K562 (cell line): ENCODE measurements at regions not wholly inside any gene's neighbourhood (a gene's known extent, or its start where the extent isn't known, plus 50 kb on each side); places are given as distances from the start of the nearest gene placed in this dataset.

ENCODE experiments used
- ATAC-seq: fragments of 200-7000 bp; cut with Tn5 transposase; 3 replicates; pipeline ENCODE4 v1.9.1; 2020; ENCODE audit warnings: moderate library complexity
- BruUV-seq: library from RNA; stranded (reverse); fragments of 400-500 nt; replicated peaks from 2 replicates; lab custom pipeline; 2021; lab: Mats Ljungman, UMichigan
- CTCF ChIA-PET: fragments of 300-600 bp; formaldehyde crosslinking; extraction: SDS; loops from one replicate; lab custom pipeline; 2021; ENCODE audit warnings: low intra/inter-chr PET ratio; lab: Yijun Ruan, JAX
- POLR2A ChIA-PET: fragments of 300-600, 350-650 bp; sonication (Branson Sonifier 250); formaldehyde crosslinking; extraction: SDS; loops from one replicate; lab custom pipeline; 2021; ENCODE audit warnings: antibody characterized with exemption, inconsistent platforms; lab: Yijun Ruan, JAX
- DNase-seq, 4 experiments: peaks; one replicate each; pipeline versions ENCODE4 v3.0.0 to v3.0.0-alpha.2; 2011 to 2018; ENCODE audit warnings: low spot score in 3 of 4, mixed read lengths in 3 of 4; ENCODE audit errors: extremely low read depth in 1 of 4
- FAIRE-seq: peaks from 2 replicates; lab custom pipeline; 2011; peaks lifted over from hg19 to GRCh38; lab: Jason Lieb, UNC
- H2AFZ ChIP-seq: 2 replicates; pipeline ENCODE4 v1.6.0; 2011; ENCODE audit warnings: low read depth, low read length, control low read depth, inconsistent platforms
- H3K27ac ChIP-seq: fragments of 200-600 bp; 3 replicates; pipeline ENCODE4 v1.8.0; 2011; ENCODE audit warnings: low read depth, mild to moderate bottlenecking, control low read depth, inconsistent platforms, low read length, moderate library complexity, mixed read lengths; ENCODE audit errors: extremely low read depth
- H3K27me3 ChIP-seq, 2 experiments: fragments of 300-600 bp in 1 of 2; 2 replicates in 1 of 2; 3 replicates in 1 of 2; pipeline versions ENCODE4 v1.6.0 to v1.8.0; 2011; ENCODE audit warnings: inconsistent platforms in 2 of 2, low read length in 2 of 2, mild to moderate bottlenecking in 1 of 2, mixed read lengths in 1 of 2, moderate library complexity in 1 of 2; ENCODE audit not compliant: control insufficient read depth in 2 of 2, insufficient read depth in 2 of 2
- H3K36me3 ChIP-seq: fragments of 300-600 bp; 3 replicates; pipeline ENCODE4 v1.8.0; 2011; ENCODE audit warnings: mild to moderate bottlenecking, low read length, inconsistent platforms; ENCODE audit not compliant: control insufficient read depth, insufficient read depth
- H3K4me1 ChIP-seq, 2 experiments: fragments of 200-600 bp in 1 of 2; replicated peaks in 1 of 2; 2 replicates in 1 of 2; 3 replicates in 1 of 2; pipeline versions ENCODE4 v1.5.1 to v1.8.0; 2011; ENCODE audit warnings: inconsistent platforms in 2 of 2, low read length in 2 of 2, mild to moderate bottlenecking in 1 of 2, mixed read lengths in 1 of 2, moderate library complexity in 1 of 2; ENCODE audit not compliant: control insufficient read depth in 2 of 2, insufficient read depth in 2 of 2
- H3K4me2 ChIP-seq: 2 replicates; pipeline ENCODE4 v1.6.1; 2011; ENCODE audit warnings: low read length, control low read depth, inconsistent platforms, mixed read lengths; ENCODE audit not compliant: insufficient read depth
- H3K4me3 ChIP-seq: fragments of 200-600 bp; sonication (generic), shearing (Covaris generic); 2 replicates; pipeline ENCODE4 v1.5.1; 2016; ENCODE audit warnings: control low read depth, inconsistent platforms
- H3K79me2 ChIP-seq: fragments of 200-600 bp; 3 replicates; pipeline ENCODE4 v1.8.0; 2011; ENCODE audit warnings: low read length, inconsistent platforms; ENCODE audit not compliant: control insufficient read depth, insufficient read depth
- H3K9ac ChIP-seq, 2 experiments: 2 replicates each; pipeline versions ENCODE4 v1.6.0 to v1.6.1; 2011; ENCODE audit warnings: low read depth in 2 of 2, low read length in 2 of 2, control low read depth in 1 of 2, inconsistent platforms in 1 of 2, mild to moderate bottlenecking in 1 of 2, mixed read lengths in 1 of 2; ENCODE audit not compliant: insufficient read depth in 1 of 2
- H3K9me1 ChIP-seq: one replicate; pipeline ENCODE4 v1.6.0; 2011; ENCODE audit warnings: inconsistent platforms, mild to moderate bottlenecking, low read length, moderate library complexity; ENCODE audit not compliant: control insufficient read depth, insufficient read depth
- H3K9me3 ChIP-seq: replicated peaks from 2 replicates; pipeline ENCODE4 v1.5.1; 2011; ENCODE audit warnings: low read depth, low read length, inconsistent platforms; ENCODE audit not compliant: control insufficient read depth, insufficient read depth
- H4K20me1 ChIP-seq: replicated peaks from 2 replicates; pipeline ENCODE4 v1.6.1; 2011; ENCODE audit warnings: low read length, inconsistent platforms, mixed read lengths; ENCODE audit not compliant: control insufficient read depth, insufficient read depth
- ETV5 ChIP-seq: sonication (generic); formaldehyde crosslinking; IDR thresholded peaks from 2 replicates; pipeline ENCODE4 v1.4.0; 2020; ENCODE audit warnings: low read depth, mild to moderate bottlenecking, missing genetic modification reagents
- FOXM1 ChIP-seq, 2 experiments: fragments of 450-650 bp in 1 of 2; sonication (generic) in 1 of 2; formaldehyde crosslinking in 1 of 2; IDR thresholded peaks; 2 replicates each; pipeline versions ENCODE4 v1.6.1 to v1.9.0; 2017 to 2022; ENCODE audit warnings: low read depth in 2 of 2, mild to moderate bottlenecking in 2 of 2, missing genetic modification reagents in 1 of 2, moderate library complexity in 1 of 2
- HMG20B ChIP-seq: fragments of 250-450 bp; sonication (Bioruptor Pico); IDR thresholded peaks from 2 replicates; pipeline ENCODE4 v1.5.0; 2021; ENCODE audit warnings: mild to moderate bottlenecking
- MNT ChIP-seq, 2 experiments: fragments of 450-650 bp; conservative IDR thresholded peaks; 2 replicates each; pipeline ENCODE4 v1.6.1; 2017; ENCODE audit warnings: mild to moderate bottlenecking in 2 of 2, moderate library complexity in 2 of 2
- NFRKB ChIP-seq: fragments of 450-650 bp; IDR thresholded peaks from 2 replicates; pipeline ENCODE4 v1.6.1; 2016; ENCODE audit warnings: low read depth
- PYGO2 ChIP-seq: fragments of 450-650 bp; IDR thresholded peaks from 2 replicates; pipeline ENCODE4 v1.6.1; 2016; ENCODE audit warnings: mild to moderate bottlenecking, missing genetic modification characterization, moderate library complexity, missing compliant biosample characterization
- TEAD4 ChIP-seq, 2 experiments: sonication (generic) in 1 of 2; formaldehyde crosslinking in 1 of 2; IDR thresholded peaks; 2 replicates each; pipeline versions ENCODE4 v1.6.1 to v1.8.0; 2012 to 2022; ENCODE audit warnings: borderline replicate concordance in 1 of 2, inconsistent platforms in 1 of 2, low read length in 1 of 2, mild to moderate bottlenecking in 1 of 2, missing genetic modification reagents in 1 of 2
- ZFPM2 ChIP-seq: fragments of 250-450 bp; sonication (Bioruptor Pico); IDR thresholded peaks from 2 replicates; pipeline ENCODE4 v1.5.1; 2022; ENCODE audit warnings: mild to moderate bottlenecking
- ZNF224 ChIP-seq: sonication (generic); formaldehyde crosslinking; IDR thresholded peaks from 2 replicates; pipeline ENCODE4 v1.8.0; 2022; ENCODE audit warnings: mild to moderate bottlenecking, missing genetic modification reagents
- in situ Hi-C: fragments of 300-500 bp; cut with MboI; formaldehyde crosslinking; loops from 4 replicates; pipeline ENCODE4 v1.15.0; 2018; ENCODE audit warnings: inconsistent platforms, mixed read lengths
- intact Hi-C: fragments of 100-400 bp; cut with micrococcal nuclease; formaldehyde crosslinking; loops from 2 replicates; pipeline ENCODE4 v1.14.2; 2022

- no peak for ATAC-seq
- Histone ChIP-seq H3K79me2 (no peaks in the 10 kb centered on the region), H3K4me3 (no peak overlapping the region), H3K36me3 (no peaks in the 10 kb centered on the region), H3K4me2 (no peak overlapping the region), H3K27me3 (no peaks in the 10 kb centered on the region), H3K9me1 (no peaks in the 10 kb centered on the region), H3K9me3 (no peaks in the 10 kb centered on the region), H3K9ac (no peak overlapping the region), H3K4me1 (no peaks in the 10 kb centered on the region), H2AFZ (no peak overlapping the region), H4K20me1 (no peaks in the 10 kb centered on the region), H3K27ac (no peak overlapping the region)
- ChIA-PET POLR2A (no interaction called here), CTCF (no interaction called here)
- BruUV-seq = no TSS peak
- no peak for TF ChIP-seq HMG20B (CRISPR knock-in tag)
- TF ChIP-seq MNT (conservative IDR thresholded peaks at IDR 0.05) = no peak
- TF ChIP-seq PYGO2 = no peak
- no peak for TF ChIP-seq NFRKB
- TF ChIP-seq ZNF224 (CRISPR knock-in tag) = no peak
- no peak for TF ChIP-seq FOXM1 (IDR thresholded peaks at IDR 0.05; ENCODE audit: low read depth)
- TF ChIP-seq FOXM1 (CRISPR knock-in tag; IDR thresholded peaks at IDR 0.05; ENCODE audit: low read depth) = no peak
- TF ChIP-seq ETV5 = no peak
- TF ChIP-seq TEAD4 (IDR thresholded peaks at IDR 0.05; ENCODE audit: low read length) = no peak
- TF ChIP-seq TEAD4 (CRISPR knock-in tag; IDR thresholded peaks at IDR 0.05; ENCODE audit: borderline replicate concordance) = no peak
- no peak for TF ChIP-seq ZFPM2 (CRISPR knock-in tag)
- intact Hi-C loops = no loop called here
- DNase-seq = no peak
- in situ Hi-C loops = no loop called here
- FAIRE-seq = no peak
These were observed 1127.1 kb upstream of the DDX18 start for GRCh38 chr2:116687371-116687770.
